B cell (primary cell): ENCODE measurements at regions not wholly inside any gene's neighbourhood (a gene's known extent, or its start where the extent isn't known, plus 50 kb on each side); places are given as distances from the start of the nearest gene placed in this dataset.

ENCODE experiments used
- ATAC-seq: fragments of 200-7000 bp; cut with Tn5 transposase; one replicate; pipeline ENCODE4 v1.10.0; 2021; ENCODE audit warnings: low read depth, mild to moderate bottlenecking, moderate number of reproducible peaks, moderate library complexity
- CTCF ChIA-PET: fragments of 350-600 bp; sonication (Branson Sonifier 250); formaldehyde crosslinking; loops from one replicate; lab custom pipeline; 2021; ENCODE audit warnings: antibody characterized with exemption, inconsistent platforms; lab: Charles Lee
- POLR2A ChIA-PET: fragments of 350-600 bp; sonication (Branson Sonifier 250); formaldehyde crosslinking; loops from one replicate; lab custom pipeline; 2021; ENCODE audit warnings: antibody characterized with exemption; lab: Charles Lee
- DNase-seq: peaks from one replicate; pipeline ENCODE4 v3.0.0; 2013
- H2AFZ ChIP-seq: 2 replicates; pipeline ENCODE4 v1.6.1; 2012; ENCODE audit warnings: mild to moderate bottlenecking, low read depth, low read length; ENCODE audit not compliant: insufficient read depth, poor library complexity, severe bottlenecking
- H3K27ac ChIP-seq, 2 donors: 1 replicate in 1 of 2; 2 replicates in 1 of 2; pipeline ENCODE4 v1.5.1; 2012 to 2013; ENCODE audit warnings: low read length in 2 of 2, mild to moderate bottlenecking in 2 of 2, moderate library complexity in 1 of 2
- H3K27me3 ChIP-seq, 4 experiments: fragments of 200-600 bp in 1 of 4; sonication (generic) in 1 of 4; replicated peaks in 1 of 4; 1 replicate in 2 of 4; 2 replicates in 2 of 4; pipeline versions ENCODE4 v1.6.1 to v1.7.0; 2013 to 2016; ENCODE audit warnings: low read length in 3 of 4, mild to moderate bottlenecking in 2 of 4, mixed read lengths in 1 of 4, moderate library complexity in 1 of 4; ENCODE audit not compliant: insufficient read depth in 4 of 4, control insufficient read depth in 3 of 4; ENCODE audit errors: control extremely low read depth in 1 of 4
- H3K36me3 ChIP-seq, 2 experiments: replicated peaks in 1 of 2; 1 replicate in 1 of 2; 2 replicates in 1 of 2; pipeline versions ENCODE4 v1.6.1 to v1.7.1; 2013; ENCODE audit warnings: low read length in 1 of 2; ENCODE audit not compliant: insufficient read depth in 2 of 2, control insufficient read depth in 1 of 2; ENCODE audit errors: control extremely low read depth in 1 of 2, extremely low read depth in 1 of 2
- H3K4me1 ChIP-seq, 2 donors: fragments of 200-600 bp in 1 of 2; sonication (generic) in 1 of 2; 1 replicate in 1 of 2; 2 replicates in 1 of 2; pipeline versions ENCODE4 v1.5.1 to v1.6.1; 2013 to 2017; ENCODE audit warnings: low read length in 2 of 2; ENCODE audit not compliant: control insufficient read depth in 2 of 2, insufficient read depth in 2 of 2
- H3K4me2 ChIP-seq: replicated peaks from 2 replicates; pipeline ENCODE3; 2012; ENCODE audit warnings: mild to moderate bottlenecking, low read depth, low read length; ENCODE audit not compliant: poor library complexity, severe bottlenecking
- H3K4me3 ChIP-seq, 5 experiments: fragments of 200-600 bp in 1 of 5; sonication (generic) in 1 of 5; 1 replicate in 3 of 5; 2 replicates in 2 of 5; pipeline versions ENCODE4 v1.5.1 to v1.7.0; 2011 to 2016; ENCODE audit warnings: low read length in 4 of 5, mild to moderate bottlenecking in 4 of 5, low read depth in 2 of 5, control low read depth in 1 of 5, moderate library complexity in 1 of 5; ENCODE audit not compliant: insufficient read depth in 1 of 5; ENCODE audit errors: control extremely low read depth in 1 of 5, extremely low read depth in 1 of 5
- H3K79me2 ChIP-seq: fragments of 200-600 bp; sonication (generic); one replicate; pipeline ENCODE4 v1.6.0; 2016; ENCODE audit warnings: low read length; ENCODE audit not compliant: control insufficient read depth, insufficient read depth
- H3K9ac ChIP-seq: fragments of 200-600 bp; sonication (generic); 2 replicates; pipeline ENCODE4 v1.6.1; 2017; ENCODE audit warnings: mild to moderate bottlenecking, low read length, moderate library complexity
- H3K9me3 ChIP-seq, 3 donors: one replicate each; pipeline versions ENCODE4 v1.6.1 to v1.7.1; 2013; ENCODE audit warnings: low read length in 2 of 3; ENCODE audit not compliant: control insufficient read depth in 2 of 3, insufficient read depth in 1 of 3; ENCODE audit errors: control extremely low read depth in 1 of 3
- H4K20me1 ChIP-seq: 2 replicates; pipeline ENCODE4 v1.6.0; 2012; ENCODE audit warnings: mild to moderate bottlenecking, low read length; ENCODE audit not compliant: insufficient read depth, control insufficient read depth, poor library complexity, severe bottlenecking
- H3K27ac Mint-ChIP-seq: one replicate; pipeline ENCODE4 v1.8.0; 2021; ENCODE audit warnings: mixed read lengths
- H3K27me3 Mint-ChIP-seq: one replicate; pipeline ENCODE4 v1.8.0; 2021; ENCODE audit warnings: mixed read lengths
- H3K4me1 Mint-ChIP-seq: one replicate; pipeline ENCODE4 v1.8.0; 2021; ENCODE audit warnings: mixed read lengths
- H3K4me3 Mint-ChIP-seq: one replicate; pipeline ENCODE4 v1.8.0; 2021; ENCODE audit warnings: mixed read lengths
- H3K9me3 Mint-ChIP-seq: one replicate; pipeline ENCODE4 v1.8.0; 2022; ENCODE audit warnings: mixed read lengths; ENCODE audit not compliant: insufficient read depth
- CTCF ChIP-seq: fragments of 200-600 bp; IDR thresholded peaks from one replicate; pipeline ENCODE4 v1.8.0; 2022; ENCODE audit warnings: antibody characterized with exemption, mild to moderate bottlenecking
- EZH2 ChIP-seq: IDR thresholded peaks from 2 replicates; pipeline ENCODE4 v1.6.1; 2012; ENCODE audit warnings: borderline replicate concordance, low read depth, mild to moderate bottlenecking, moderate library complexity, low read length; ENCODE audit not compliant: insufficient read depth, poor library complexity, severe bottlenecking
- WGBS: methylation state at CpG from one replicate; pipeline ENCODE4 v1.1.5; 2013; ENCODE audit warnings: missing lambda C conversion rate; ENCODE audit not compliant: insufficient coverage; 5-methylcytosine and 5-hydroxymethylcytosine counted together
- intact Hi-C: fragments of 100-400 bp; cut with micrococcal nuclease; formaldehyde crosslinking; loops from one replicate; pipeline ENCODE4 v1.10.0; 2022

- H3K4me3 Mint-ChIP-seq: no peak overlapping the region
- Histone ChIP-seq H3K27me3 (no peaks in the 10 kb centered on the region), H3K4me3 (no peak overlapping the region), H3K4me1 (no peaks in the 10 kb centered on the region), H3K4me2 (no peak overlapping the region), H3K36me3 (no peaks in the 10 kb centered on the region), H2AFZ (no peak overlapping the region), H3K79me2 (no peaks in the 10 kb centered on the region), H3K27ac (no peak overlapping the region), H3K9ac (no peak overlapping the region), H3K9me3 (peaks cover 0 to 3% (median 0%) of the 10 kb centered on the region in 3 donors), H4K20me1 (no peaks in the 10 kb centered on the region)
- intact Hi-C loops: no loop called here
- DNase-seq (no peak), ATAC-seq (no peak)
- no peak overlapping the region for H3K27ac Mint-ChIP-seq
- TF ChIP-seq EZH2 (no peak), CTCF (no peak)
- no peaks in the 10 kb centered on the region for H3K27me3 Mint-ChIP-seq
- H3K4me1 Mint-ChIP-seq: no peaks in the 10 kb centered on the region
- no peaks in the 10 kb centered on the region for H3K9me3 Mint-ChIP-seq
- ChIA-PET CTCF (no interaction called here), POLR2A (no interaction called here)
- whole genome bisulfite sequencing: 92% methylated on average over 9 of the region's 10 CpGs
Measured at GRCh38 chr12:65533177-65533883, 254.8 kb downstream of the MSRB3 start.

- Histone ChIP-seq H3K36me3 (no peaks in the 10 kb centered on the region), H3K9me3 (no peaks in the 10 kb centered on the region), H3K79me2 (no peaks in the 10 kb centered on the region), H3K27me3 (no peaks in the 10 kb centered on the region), H2AFZ (no peak overlapping the region), H3K9ac (no peak overlapping the region), H3K4me1 (no peaks in the 10 kb centered on the region), H3K27ac (no peak overlapping the region), H3K4me3 (no peak overlapping the region), H3K4me2 (no peak overlapping the region), H4K20me1 (no peaks in the 10 kb centered on the region)
- Mint-ChIP-seq H3K4me3 (no peak overlapping the region), H3K9me3 (peaks cover 3% of the 10 kb centered on the region), H3K27me3 (no peaks in the 10 kb centered on the region), H3K27ac (no peak overlapping the region), H3K4me1 (no peaks in the 10 kb centered on the region)
- ATAC-seq (no peak), DNase-seq (no peak)
- intact Hi-C loops: no loop called here
- ChIA-PET CTCF (no interaction called here), POLR2A (no interaction called here)
- TF ChIP-seq EZH2 (no peak), CTCF (no peak)
- WGBS: 72% methylated on average over 5 of the region's 8 CpGs
Measured at GRCh38 chr12:65534238-65534841, 255.9 kb downstream of the MSRB3 start.
